HFF-Myc (cell line): ENCODE measurements at regions not wholly inside any gene's neighbourhood (a gene's known extent, or its start where the extent isn't known, plus 50 kb on each side); places are given as distances from the start of the nearest gene placed in this dataset.

Experiments
- DNase-seq: peaks from one replicate; pipeline ENCODE4 v3.0.0-alpha.2; 2011; ENCODE audit warnings: low read depth; ENCODE audit errors: extremely low read depth
- H3K4me3 ChIP-seq: replicated peaks from 2 replicates; pipeline ENCODE4 v1.5.1; 2011; ENCODE audit warnings: low read depth, mild to moderate bottlenecking, control low read depth, low read length
- CTCF ChIP-seq: IDR thresholded peaks from 2 replicates; pipeline ENCODE4 v1.5.1; 2012; ENCODE audit warnings: mild to moderate bottlenecking, low read depth, low read length, control low read depth; ENCODE audit errors: missing control alignments

- no peak for TF ChIP-seq CTCF
- no peak for DNase-seq
- no peak overlapping the region for H3K4me3 ChIP-seq
These were observed 128.9 kb downstream of the CCT6B start for GRCh38 chr17:34832376-34832775.

GRCh38 chr17:34827008-34827407, 134.3 kb downstream of the CCT6B start:
- TF ChIP-seq CTCF, result no peak
- DNase-seq, result no peak
- no peak overlapping the region for H3K4me3 ChIP-seq

- no peak for DNase-seq
- H3K4me3 ChIP-seq, result no peak overlapping the region
- TF ChIP-seq CTCF, result no peak
These were observed 134.9 kb downstream of the CCT6B start for GRCh38 chr17:34826332-34826731.

GRCh38 chr17:34825884-34826283, 135.4 kb downstream of the CCT6B start:
- H3K4me3 ChIP-seq, result no peak overlapping the region
- DNase-seq, result no peak
- TF ChIP-seq CTCF, result no peak

GRCh38 chr17:34825102-34825501, 136.2 kb downstream of the CCT6B start:
- no peak for TF ChIP-seq CTCF
- H3K4me3 ChIP-seq, result no peak overlapping the region
- no peak for DNase-seq

GRCh38 chr17:34823023-34823422, 138.2 kb downstream of the CCT6B start:
- no peak for TF ChIP-seq CTCF
- no peak for DNase-seq

GRCh38 chr17:34822007-34822739, 139.1 kb downstream of the CCT6B start:
- DNase-seq, result no peak
- no peak overlapping the region for H3K4me3 ChIP-seq
- no peak for TF ChIP-seq CTCF

More at GRCh38 chr17:34823023-34823422, 138.2 kb downstream of the CCT6B start:
- H3K4me3 ChIP-seq, result no peak overlapping the region
